Panc1 (cell line): ENCODE measurements at regions not wholly inside any gene's neighbourhood (a gene's known extent, or its start where the extent isn't known, plus 50 kb on each side); places are given as distances from the start of the nearest gene placed in this dataset.

Experiments used
- ATAC-seq: fragments of 200-7000 bp; cut with Tn5 transposase; 2 replicates; pipeline ENCODE4 v1.9.1; 2020; ENCODE audit warnings: mild to moderate bottlenecking, moderate library complexity
- BruUV-seq: library from RNA; stranded (reverse); fragments of 400-500 nt; replicated peaks from 2 replicates; lab custom pipeline; 2021; lab: Mats Ljungman, UMichigan
- CTCF ChIA-PET: fragments of 300-600 bp; sonication (Branson Sonifier 250); formaldehyde crosslinking; loops from one replicate; lab custom pipeline; 2022; ENCODE audit warnings: antibody characterized with exemption; lab: Charles Lee
- POLR2A ChIA-PET: fragments of 300-600 bp; sonication (Branson Sonifier 250); formaldehyde crosslinking; loops from one replicate; lab custom pipeline; 2022; ENCODE audit warnings: antibody characterized with exemption; lab: Charles Lee
- DNase-seq: peaks from one replicate; pipeline ENCODE4 v3.0.0-alpha.2; 2010; ENCODE audit warnings: low read depth, low spot score
- H3K27ac ChIP-seq: 2 replicates; pipeline ENCODE4 v1.5.1; 2011; ENCODE audit warnings: mild to moderate bottlenecking, low read length, inconsistent platforms
- H3K27me3 ChIP-seq: fragments of 200-500 bp; sonication (Bioruptor generic); 2 replicates; pipeline ENCODE4 v1.6.0; 2014; ENCODE audit warnings: low read length, inconsistent platforms; ENCODE audit not compliant: control insufficient read depth, insufficient read depth
- H3K36me3 ChIP-seq: fragments of 200-500 bp; sonication (Bioruptor generic); 2 replicates; pipeline ENCODE4 v1.5.1; 2014; ENCODE audit warnings: inconsistent platforms, mild to moderate bottlenecking, low read length, moderate library complexity; ENCODE audit not compliant: control insufficient read depth, insufficient read depth
- H3K4me1 ChIP-seq: 2 replicates; pipeline ENCODE4 v1.5.1; 2011; ENCODE audit warnings: inconsistent platforms, mild to moderate bottlenecking, low read length, moderate library complexity; ENCODE audit not compliant: control insufficient read depth, insufficient read depth
- H3K4me3 ChIP-seq, 2 experiments: 2 replicates each; pipeline ENCODE4 v1.5.1; 2011 to 2012; ENCODE audit warnings: low read depth in 2 of 2, low read length in 2 of 2, mild to moderate bottlenecking in 2 of 2, inconsistent platforms in 1 of 2, moderate library complexity in 1 of 2
- H3K9me3 ChIP-seq: fragments of 200-500 bp; sonication (Bioruptor generic); 2 replicates; pipeline ENCODE4 v1.5.1; 2014; ENCODE audit warnings: low read depth, mild to moderate bottlenecking, inconsistent platforms, low read length, moderate library complexity; ENCODE audit not compliant: control insufficient read depth, insufficient read depth
- POLR2AphosphoS5 ChIP-seq: IDR thresholded peaks from 2 replicates; pipeline ENCODE4 v1.6.1; 2012; ENCODE audit warnings: mild to moderate bottlenecking, low read depth, low read length, moderate library complexity
- SIN3A ChIP-seq: IDR thresholded peaks from 2 replicates; pipeline ENCODE4 v1.6.1; 2012; ENCODE audit warnings: low read depth, mild to moderate bottlenecking, low read length, moderate library complexity, borderline replicate concordance; ENCODE audit not compliant: insufficient read depth
- TCF7L2 ChIP-seq: IDR thresholded peaks from 2 replicates; pipeline ENCODE4 v1.6.1; 2011; ENCODE audit warnings: mild to moderate bottlenecking, low read depth, low read length, inconsistent platforms
- in situ Hi-C: cut with HindIII; loops from 2 replicates; pipeline ENCODE4 v1.10.0; 2016; ENCODE audit warnings: low sequenced_read_pairs, low pct_unique_long_range_greater_than_20kb
- intact Hi-C: fragments of 100-400 bp; cut with micrococcal nuclease; formaldehyde crosslinking; loops from one replicate; pipeline ENCODE4 v1.10.0; 2022; ENCODE audit not compliant: unreplicated experiment
- TF ChIP-seq, protein P1 (sequence below): fragments of 450-650 bp; IDR thresholded peaks from 2 replicates; pipeline ENCODE4 v1.5.1; 2017; ENCODE audit warnings: mild to moderate bottlenecking
- TF ChIP-seq, protein P2 (sequence below), 2 experiments: IDR thresholded peaks; 2 replicates each; pipeline ENCODE4 v1.6.1; 2011 to 2012; ENCODE audit warnings: low read depth in 2 of 2, control low read depth in 1 of 2, low read length in 1 of 2, mild to moderate bottlenecking in 1 of 2, moderate library complexity in 1 of 2; ENCODE audit not compliant: insufficient read depth in 1 of 2

DNA sequence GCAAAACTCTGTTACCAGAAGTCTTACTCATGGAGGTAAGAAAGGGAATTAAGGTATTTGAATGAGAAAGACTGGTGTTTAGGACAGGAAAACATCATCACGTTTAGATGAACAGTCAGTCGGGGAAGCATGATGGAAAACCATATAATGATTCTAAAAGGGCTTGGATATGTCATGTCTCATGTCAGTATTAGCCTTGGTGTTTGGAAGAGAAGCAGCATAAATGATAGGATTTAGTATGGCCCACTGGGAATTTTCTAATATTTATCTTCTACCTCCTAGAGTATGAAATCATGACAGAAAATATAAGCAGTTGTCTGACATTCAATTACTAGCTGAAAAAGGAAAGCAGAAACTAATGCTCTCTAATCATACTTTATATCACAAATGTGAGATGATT is 1643.6 kb upstream of the CELF4 start:
- H3K27me3 ChIP-seq = no peaks in the 10 kb centered on the region
- in situ Hi-C loops = no loop called here
- H3K4me3 ChIP-seq = no peak overlapping the region
- CTCF ChIA-PET = no interaction called here
- no peaks in the 10 kb centered on the region for H3K36me3 ChIP-seq
- TF ChIP-seq, protein P1, sequence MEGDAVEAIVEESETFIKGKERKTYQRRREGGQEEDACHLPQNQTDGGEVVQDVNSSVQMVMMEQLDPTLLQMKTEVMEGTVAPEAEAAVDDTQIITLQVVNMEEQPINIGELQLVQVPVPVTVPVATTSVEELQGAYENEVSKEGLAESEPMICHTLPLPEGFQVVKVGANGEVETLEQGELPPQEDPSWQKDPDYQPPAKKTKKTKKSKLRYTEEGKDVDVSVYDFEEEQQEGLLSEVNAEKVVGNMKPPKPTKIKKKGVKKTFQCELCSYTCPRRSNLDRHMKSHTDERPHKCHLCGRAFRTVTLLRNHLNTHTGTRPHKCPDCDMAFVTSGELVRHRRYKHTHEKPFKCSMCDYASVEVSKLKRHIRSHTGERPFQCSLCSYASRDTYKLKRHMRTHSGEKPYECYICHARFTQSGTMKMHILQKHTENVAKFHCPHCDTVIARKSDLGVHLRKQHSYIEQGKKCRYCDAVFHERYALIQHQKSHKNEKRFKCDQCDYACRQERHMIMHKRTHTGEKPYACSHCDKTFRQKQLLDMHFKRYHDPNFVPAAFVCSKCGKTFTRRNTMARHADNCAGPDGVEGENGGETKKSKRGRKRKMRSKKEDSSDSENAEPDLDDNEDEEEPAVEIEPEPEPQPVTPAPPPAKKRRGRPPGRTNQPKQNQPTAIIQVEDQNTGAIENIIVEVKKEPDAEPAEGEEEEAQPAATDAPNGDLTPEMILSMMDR = no peak
- TF ChIP-seq, protein P2, sequence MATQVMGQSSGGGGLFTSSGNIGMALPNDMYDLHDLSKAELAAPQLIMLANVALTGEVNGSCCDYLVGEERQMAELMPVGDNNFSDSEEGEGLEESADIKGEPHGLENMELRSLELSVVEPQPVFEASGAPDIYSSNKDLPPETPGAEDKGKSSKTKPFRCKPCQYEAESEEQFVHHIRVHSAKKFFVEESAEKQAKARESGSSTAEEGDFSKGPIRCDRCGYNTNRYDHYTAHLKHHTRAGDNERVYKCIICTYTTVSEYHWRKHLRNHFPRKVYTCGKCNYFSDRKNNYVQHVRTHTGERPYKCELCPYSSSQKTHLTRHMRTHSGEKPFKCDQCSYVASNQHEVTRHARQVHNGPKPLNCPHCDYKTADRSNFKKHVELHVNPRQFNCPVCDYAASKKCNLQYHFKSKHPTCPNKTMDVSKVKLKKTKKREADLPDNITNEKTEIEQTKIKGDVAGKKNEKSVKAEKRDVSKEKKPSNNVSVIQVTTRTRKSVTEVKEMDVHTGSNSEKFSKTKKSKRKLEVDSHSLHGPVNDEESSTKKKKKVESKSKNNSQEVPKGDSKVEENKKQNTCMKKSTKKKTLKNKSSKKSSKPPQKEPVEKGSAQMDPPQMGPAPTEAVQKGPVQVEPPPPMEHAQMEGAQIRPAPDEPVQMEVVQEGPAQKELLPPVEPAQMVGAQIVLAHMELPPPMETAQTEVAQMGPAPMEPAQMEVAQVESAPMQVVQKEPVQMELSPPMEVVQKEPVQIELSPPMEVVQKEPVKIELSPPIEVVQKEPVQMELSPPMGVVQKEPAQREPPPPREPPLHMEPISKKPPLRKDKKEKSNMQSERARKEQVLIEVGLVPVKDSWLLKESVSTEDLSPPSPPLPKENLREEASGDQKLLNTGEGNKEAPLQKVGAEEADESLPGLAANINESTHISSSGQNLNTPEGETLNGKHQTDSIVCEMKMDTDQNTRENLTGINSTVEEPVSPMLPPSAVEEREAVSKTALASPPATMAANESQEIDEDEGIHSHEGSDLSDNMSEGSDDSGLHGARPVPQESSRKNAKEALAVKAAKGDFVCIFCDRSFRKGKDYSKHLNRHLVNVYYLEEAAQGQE (IDR thresholded peaks at IDR 0.05; ENCODE audit: insufficient read depth in 1 of 2, low read depth in 2 of 2, low read length in 1 of 2) = no peak
- no peak for TF ChIP-seq TCF7L2
- no peak for TF ChIP-seq POLR2AphosphoS5
- no peak for TF ChIP-seq SIN3A
- DNase-seq (no peak), ATAC-seq (no peak)
- POLR2A ChIA-PET = no interaction called here
- H3K9me3 ChIP-seq = no peaks in the 10 kb centered on the region
- intact Hi-C loops = no loop called here
- no TSS peak for BruUV-seq
- H3K4me1 ChIP-seq = no peaks in the 10 kb centered on the region
- H3K27ac ChIP-seq = no peak overlapping the region

DNA sequence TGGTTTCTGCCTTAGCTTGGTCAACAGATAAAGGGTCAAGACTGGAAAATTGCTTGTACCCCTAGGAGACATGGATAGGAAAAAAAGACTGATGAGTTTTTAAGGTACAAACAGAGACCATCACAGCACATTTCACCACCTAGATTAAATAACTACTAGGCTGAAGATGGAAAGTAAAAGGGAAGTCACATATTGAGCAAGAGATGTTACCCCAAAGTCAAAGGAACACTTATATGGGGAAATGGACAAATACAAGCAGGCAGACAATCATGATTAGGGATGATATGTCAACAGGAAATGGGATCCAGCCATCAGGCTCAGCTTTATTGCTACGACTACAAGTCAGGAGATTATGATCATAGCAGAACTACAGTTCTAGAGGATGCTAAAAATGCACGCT is 1643.1 kb upstream of the CELF4 start:
- no peak overlapping the region for H3K27ac ChIP-seq
- no peak overlapping the region for H3K4me3 ChIP-seq
- POLR2A ChIA-PET = no interaction called here
- CTCF ChIA-PET = no interaction called here
- DNase-seq (no peak), ATAC-seq (no peak)
- BruUV-seq = no TSS peak
- H3K9me3 ChIP-seq = no peaks in the 10 kb centered on the region
- TF ChIP-seq, protein P2 (IDR thresholded peaks at IDR 0.05; ENCODE audit: insufficient read depth in 1 of 2, low read depth in 2 of 2, low read length in 1 of 2) = no peak
- TF ChIP-seq POLR2AphosphoS5 = no peak
- in situ Hi-C loops = no loop called here
- H3K27me3 ChIP-seq = no peaks in the 10 kb centered on the region
- no peaks in the 10 kb centered on the region for H3K36me3 ChIP-seq
- intact Hi-C loops = no loop called here
- H3K4me1 ChIP-seq = no peaks in the 10 kb centered on the region
